GM12892 (cell line): ENCODE measurements at regions not wholly inside any gene's neighbourhood (a gene's known extent, or its start where the extent isn't known, plus 50 kb on each side); places are given as distances from the start of the nearest gene placed in this dataset.

Experiments
- POLR2AphosphoS5 ChIP-seq: IDR thresholded peaks from 2 replicates; pipeline ENCODE4 v1.6.1; 2011; ENCODE audit warnings: low read depth, low read length, control low read depth
- TAF1 ChIP-seq: IDR thresholded peaks from 2 replicates; pipeline ENCODE4 v1.6.1; 2011; ENCODE audit warnings: low read depth, mild to moderate bottlenecking, control low read depth, low read length, borderline replicate concordance

GRCh38 chr12:115094163-115094816 lies 410.3 kb upstream of the TBX3 start:
- TF ChIP-seq TAF1 (no peak), POLR2AphosphoS5 (no peak)
